Ascending aorta (tissue), 2 donors: ENCODE measurements at regions not wholly inside any gene's neighbourhood (a gene's known extent, or its start where the extent isn't known, plus 50 kb on each side); places are given as distances from the start of the nearest gene placed in this dataset.
A peak's percentile ranks its signal among the peaks of the same experiment; 100 is the strongest.

Source experiments
- DNase-seq, 2 donors: peaks; one replicate each; pipeline ENCODE4 v3.0.0-alpha.2; 2019; ENCODE audit warnings: low spot score in 2 of 2
- H3K27ac ChIP-seq, 2 donors: fragments of 200-600 bp; sonication (generic); one replicate each; pipeline ENCODE4 v1.5.1; 2016 to 2017; ENCODE audit warnings: mild to moderate bottlenecking in 1 of 2
- H3K27me3 ChIP-seq: fragments of 200-600 bp; sonication (generic); one replicate; pipeline ENCODE4 v1.5.1; 2017
- H3K36me3 ChIP-seq, 2 donors: fragments of 200-600 bp; sonication (generic); one replicate each; pipeline ENCODE4 v1.5.1; 2016
- H3K4me1 ChIP-seq, 2 donors: fragments of 200-600 bp; sonication (generic); one replicate each; pipeline ENCODE4 v1.5.1; 2016 to 2017; ENCODE audit warnings: mild to moderate bottlenecking in 1 of 2
- H3K4me3 ChIP-seq, 2 donors: fragments of 200-600 bp; sonication (generic); one replicate each; pipeline ENCODE4 v1.5.1; 2016 to 2017; ENCODE audit warnings: mild to moderate bottlenecking in 1 of 2
- H3K9me3 ChIP-seq, 2 donors: fragments of 200-600 bp; sonication (generic); one replicate each; pipeline ENCODE4 v1.5.1; 2016
- CTCF ChIP-seq, 3 experiments: fragments of 200-600 bp in 2 of 3; fragments of 450-650 bp in 1 of 3; sonication (generic) in 2 of 3; IDR thresholded peaks; one replicate each; pipeline ENCODE4 v1.5.1; 2016 to 2019; ENCODE audit warnings: antibody characterized with exemption in 3 of 3, mild to moderate bottlenecking in 1 of 3, moderate library complexity in 1 of 3
- intact Hi-C: fragments of 100-400 bp; cut with DNase I; formaldehyde crosslinking; loops from one replicate; pipeline ENCODE4 v1.15.1; 2023

- Histone ChIP-seq H3K9me3 (no peaks in the 10 kb centered on the region), H3K4me3 (no peak overlapping the region), H3K4me1 (no peaks in the 10 kb centered on the region), H3K36me3 (no peaks in the 10 kb centered on the region), H3K27me3 (no peaks in the 10 kb centered on the region), H3K27ac (no peak overlapping the region)
- intact Hi-C loops: no loop called here
- DNase-seq: no peak
- no peak for TF ChIP-seq CTCF (IDR thresholded peaks at IDR 0.05)
Observed at GRCh38 chr15:54987881-54988280, 208.9 kb downstream of the RSL24D1 start.

GRCh38 chr15:54979964-54980363, 216.8 kb downstream of the RSL24D1 start:
- TF ChIP-seq CTCF (IDR thresholded peaks at IDR 0.05): no peak
- no peaks in the 10 kb centered on the region for H3K36me3 ChIP-seq
- H3K27me3 ChIP-seq: no peaks in the 10 kb centered on the region
- no peaks in the 10 kb centered on the region for H3K4me1 ChIP-seq
- intact Hi-C loops: no loop called here
- no peak for DNase-seq
- no peak overlapping the region for H3K4me3 ChIP-seq
- no peak overlapping the region for H3K27ac ChIP-seq
- no peaks in the 10 kb centered on the region for H3K9me3 ChIP-seq

- peaks cover 0 to 22% of the 10 kb centered on the region in 2 donors for H3K9me3 ChIP-seq
- no peak for TF ChIP-seq CTCF (IDR thresholded peaks at IDR 0.05)
- H3K27ac ChIP-seq: peak overlapping the region; percentile 84 to 88
Observed at GRCh38 chr15:54962637-54963036, 234.1 kb downstream of the RSL24D1 start.

GRCh38 chr15:54960266-54960665, 236.5 kb downstream of the RSL24D1 start:
- peak overlapping the region; percentile 84 to 88 for H3K27ac ChIP-seq
- no peak for DNase-seq
- peaks cover 7 to 25% of the 10 kb centered on the region in 2 donors for H3K4me1 ChIP-seq
- H3K36me3 ChIP-seq: no peaks in the 10 kb centered on the region
- intact Hi-C loops: loop anchor here (5.0 to 10.0 kb wide), 2 partner anchors 237 to 985 kb away; partner anchors contain the start of genes RSL24D1 and UNC13C
- no peak overlapping the region for H3K4me3 ChIP-seq
- H3K9me3 ChIP-seq: peaks cover 0 to 21% of the 10 kb centered on the region in 2 donors
- no peaks in the 10 kb centered on the region for H3K27me3 ChIP-seq
- TF ChIP-seq CTCF (IDR thresholded peaks at IDR 0.05): no peak

More at GRCh38 chr15:54962637-54963036, 234.1 kb downstream of the RSL24D1 start:
- H3K36me3 ChIP-seq: no peaks in the 10 kb centered on the region
- H3K4me3 ChIP-seq: no peak overlapping the region
- intact Hi-C loops: loop anchor here (5.0 to 10.0 kb wide), 2 partner anchors 235 to 988 kb away; partner anchors contain the start of genes RSL24D1 and UNC13C
- H3K27me3 ChIP-seq: no peaks in the 10 kb centered on the region
- H3K4me1 ChIP-seq: peaks cover 7 to 25% of the 10 kb centered on the region in 2 donors
- DNase-seq: no peak

- H3K9me3 ChIP-seq: no peaks in the 10 kb centered on the region
- H3K27ac ChIP-seq: peak overlapping the region in 1 of 2 donors; percentile 16
- H3K36me3 ChIP-seq: no peaks in the 10 kb centered on the region
- H3K4me1 ChIP-seq: peaks cover 0 to 6% of the 10 kb centered on the region in 2 donors
- no peak overlapping the region for H3K4me3 ChIP-seq
- no peaks in the 10 kb centered on the region for H3K27me3 ChIP-seq
- no peak for TF ChIP-seq CTCF (IDR thresholded peaks at IDR 0.05)
- intact Hi-C loops: no loop called here
- DNase-seq: no peak
Observed at GRCh38 chr15:54941417-54941816, 255.3 kb downstream of the RSL24D1 start.

- no peak for DNase-seq
- Histone ChIP-seq H3K4me3 (no peak overlapping the region), H3K27me3 (no peaks in the 10 kb centered on the region), H3K9me3 (peaks cover 0 to 3% of the 10 kb centered on the region in 2 donors), H3K4me1 (no peaks in the 10 kb centered on the region), H3K27ac (no peak overlapping the region), H3K36me3 (no peaks in the 10 kb centered on the region)
- no peak for TF ChIP-seq CTCF (IDR thresholded peaks at IDR 0.05)
- intact Hi-C loops: no loop called here
Observed at GRCh38 chr15:54917312-54917711, 279.4 kb downstream of the RSL24D1 start.
